ENCODE measurements at regions not wholly inside any gene's neighbourhood (a gene's known extent, or its start where the extent isn't known, plus 50 kb on each side); places are given as distances from the start of the nearest gene placed in this dataset.

DNA sequence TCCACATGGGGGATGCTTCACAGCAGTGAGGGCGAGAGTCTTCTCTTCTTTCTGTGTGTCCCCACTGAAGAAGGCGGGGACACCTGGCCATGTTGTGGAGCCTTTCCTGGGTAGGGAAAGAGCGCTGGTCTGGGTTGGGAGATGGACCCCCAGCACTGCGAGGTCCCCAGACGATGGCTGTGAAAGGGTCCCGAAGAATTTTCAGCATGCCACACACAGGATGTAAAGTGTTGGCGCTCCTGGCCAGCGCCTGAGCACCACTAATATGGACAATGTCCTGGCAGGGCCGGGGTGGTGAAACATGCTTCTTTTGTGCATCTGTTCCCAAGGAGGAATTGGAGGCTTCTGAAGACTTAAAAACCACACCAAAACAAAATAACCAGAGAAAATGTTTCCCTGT lies 77.2 kb downstream of the GLI2 start:
- no peak overlapping the region for H3K27ac ChIP-seq
- no peaks in the 10 kb centered on the region for H3F3A ChIP-seq (ENCODE audit: insufficient read depth, low read depth)
- H3K9me3 ChIP-seq (ENCODE audit: insufficient read depth, low read depth) = no peaks in the 10 kb centered on the region
- H3K79me2 ChIP-seq (ENCODE audit: low read depth) = no peaks in the 10 kb centered on the region
- no peaks in the 10 kb centered on the region for H3K4me1 ChIP-seq (replicated peaks; ENCODE audit: insufficient read depth)
- no peaks in the 10 kb centered on the region for H3K36me3 ChIP-seq (ENCODE audit: low read depth)
- ChIA-PET CTCF (no interaction called here), POLR2A (ENCODE audit: unreplicated experiment) (no interaction called here)
- intact Hi-C loops (cut with micrococcal nuclease; ENCODE audit: unreplicated experiment) = no loop called here
- peaks cover 42% of the 10 kb centered on the region for H3K27me3 ChIP-seq (ENCODE audit: insufficient read depth, low read depth)
- H3K4me3 ChIP-seq = no peak overlapping the region
- no TSS peak for BruUV-seq (replicated peaks)
- H4K20me1 ChIP-seq (ENCODE audit: insufficient read depth) = no peaks in the 10 kb centered on the region
- H3K9me2 ChIP-seq (ENCODE audit: insufficient read depth) = no peaks in the 10 kb centered on the region
- H2AFZ ChIP-seq = no peak overlapping the region
- no peak overlapping the region for H3K4me2 ChIP-seq
- TF ChIP-seq EZH2 (IDR thresholded peaks at IDR 0.05; ENCODE audit: low read depth) (no peak), CTCF (conservative IDR thresholded peaks at IDR 0.05) (no peak)
- no peak for DNase-seq

DNA sequence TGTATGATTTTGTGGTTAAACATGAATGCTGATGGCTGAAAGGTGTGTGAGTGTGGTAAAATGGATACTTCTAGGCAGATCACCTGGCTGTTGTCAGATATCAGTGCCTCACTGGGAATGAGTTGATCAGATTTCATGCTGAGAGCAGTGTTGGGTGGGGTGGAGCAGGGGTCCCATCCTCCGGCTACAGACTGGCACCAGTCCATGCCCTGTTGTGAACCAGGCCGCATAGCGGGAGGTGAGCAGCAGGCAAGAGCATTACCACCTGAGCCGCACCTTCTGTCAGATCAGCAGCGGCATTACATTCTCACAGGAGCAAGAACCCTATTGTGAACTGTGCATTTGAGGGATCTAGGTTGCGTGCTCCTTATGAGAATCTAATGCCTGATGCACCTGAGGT lies 78.7 kb downstream of the GLI2 start:
- Histone ChIP-seq H3K9me3 (ENCODE audit: insufficient read depth, low read depth) (no peaks in the 10 kb centered on the region), H3K79me2 (ENCODE audit: low read depth) (no peaks in the 10 kb centered on the region), H3K36me3 (ENCODE audit: low read depth) (no peaks in the 10 kb centered on the region), H3K9me2 (ENCODE audit: insufficient read depth) (no peaks in the 10 kb centered on the region), H2AFZ (no peak overlapping the region), H3K4me3 (no peak overlapping the region), H3K27ac (no peak overlapping the region), H3K4me2 (no peak overlapping the region), H4K20me1 (ENCODE audit: insufficient read depth) (no peaks in the 10 kb centered on the region), H3K4me1 (replicated peaks; ENCODE audit: insufficient read depth) (no peaks in the 10 kb centered on the region), H3K27me3 (ENCODE audit: insufficient read depth, low read depth) (peaks cover 33% of the 10 kb centered on the region), H3F3A (ENCODE audit: insufficient read depth, low read depth) (no peaks in the 10 kb centered on the region)
- CTCF ChIA-PET = no interaction called here
- no peak for TF ChIP-seq EZH2 (IDR thresholded peaks at IDR 0.05; ENCODE audit: low read depth)
- TF ChIP-seq CTCF (conservative IDR thresholded peaks at IDR 0.05) = no peak
- no peak for DNase-seq
- POLR2A ChIA-PET (ENCODE audit: unreplicated experiment) = no interaction called here
- intact Hi-C loops (cut with micrococcal nuclease; ENCODE audit: unreplicated experiment) = no loop called here
- BruUV-seq (replicated peaks) = no TSS peak

DNA sequence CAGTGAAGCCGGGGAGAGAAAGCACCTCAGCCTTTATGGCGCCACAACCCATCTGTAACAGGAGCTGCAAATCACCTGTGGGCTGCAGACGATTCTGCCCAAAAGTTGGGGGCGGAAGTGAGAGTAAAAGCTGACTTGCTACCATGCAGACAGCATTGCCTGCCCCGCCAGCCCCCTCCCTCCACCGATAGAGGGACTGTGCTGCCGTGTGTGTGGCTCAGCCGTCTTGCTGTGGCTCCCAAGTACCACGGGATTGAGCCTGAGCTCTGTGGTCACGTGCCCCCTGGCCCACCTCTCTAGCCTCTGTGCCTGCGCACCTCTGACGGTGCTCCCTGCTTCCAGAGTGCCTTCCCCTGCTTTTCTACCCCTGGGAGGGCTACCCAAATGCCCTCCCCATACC lies 79.6 kb downstream of the GLI2 start:
- BruUV-seq (replicated peaks) = no TSS peak

More for the DNA sequence above, 79.6 kb downstream of the GLI2 start:
- Histone ChIP-seq H3K27me3 (ENCODE audit: insufficient read depth, low read depth) (peaks cover 27% of the 10 kb centered on the region), H3K79me2 (ENCODE audit: low read depth) (no peaks in the 10 kb centered on the region), H3K9me3 (ENCODE audit: insufficient read depth, low read depth) (no peaks in the 10 kb centered on the region), H3F3A (ENCODE audit: insufficient read depth, low read depth) (no peaks in the 10 kb centered on the region), H3K27ac (no peak overlapping the region), H3K36me3 (ENCODE audit: low read depth) (no peaks in the 10 kb centered on the region), H3K9me2 (ENCODE audit: insufficient read depth) (no peaks in the 10 kb centered on the region), H3K4me2 (no peak overlapping the region), H2AFZ (no peak overlapping the region), H4K20me1 (ENCODE audit: insufficient read depth) (no peaks in the 10 kb centered on the region), H3K4me3 (no peak overlapping the region), H3K4me1 (replicated peaks; ENCODE audit: insufficient read depth) (no peaks in the 10 kb centered on the region)
- CTCF ChIA-PET = interaction anchor here (0.6 kb wide), 1 partner anchor 255 kb away, joined by 9 read pairs; no protein-coding TSS in a partner anchor
- DNase-seq = no peak
- TF ChIP-seq CTCF (conservative IDR thresholded peaks at IDR 0.05) (no peak), EZH2 (IDR thresholded peaks at IDR 0.05; ENCODE audit: low read depth) (no peak)
- POLR2A ChIA-PET (ENCODE audit: unreplicated experiment) = no interaction called here
- intact Hi-C loops (cut with micrococcal nuclease; ENCODE audit: unreplicated experiment) = no loop called here
